ENCODE measurements at regions not wholly inside any gene's neighbourhood (a gene's known extent, or its start where the extent isn't known, plus 50 kb on each side); places are given as distances from the start of the nearest gene placed in this dataset.

- Histone ChIP-seq H3K27ac (ENCODE audit: low read length in 2 of 2) (no peak overlapping the region), H3K36me3 (replicated peaks in 1 of 2; ENCODE audit: control extremely low read depth in 1 of 2, control insufficient read depth in 1 of 2, extremely low read depth in 1 of 2, insufficient read depth in 2 of 2, low read length in 1 of 2) (no peaks in the 10 kb centered on the region), H4K20me1 (ENCODE audit: control insufficient read depth, insufficient read depth, low read length, poor library complexity, severe bottlenecking) (no peaks in the 10 kb centered on the region), H3K9me3 (ENCODE audit: control extremely low read depth in 1 of 3, control insufficient read depth in 2 of 3, insufficient read depth in 1 of 3, low read length in 2 of 3) (no peaks in the 10 kb centered on the region), H3K27me3 (replicated peaks in 1 of 4; ENCODE audit: control extremely low read depth in 1 of 4, control insufficient read depth in 3 of 4, insufficient read depth in 4 of 4, low read length in 3 of 4) (no peaks in the 10 kb centered on the region), H3K4me3 (ENCODE audit: control extremely low read depth in 1 of 5, extremely low read depth in 1 of 5, insufficient read depth in 1 of 5, low read depth in 2 of 5, low read length in 4 of 5) (no peak overlapping the region), H3K4me2 (replicated peaks; ENCODE audit: low read depth, low read length, poor library complexity, severe bottlenecking) (no peak overlapping the region), H3K4me1 (ENCODE audit: control insufficient read depth in 2 of 2, insufficient read depth in 2 of 2, low read length in 2 of 2) (no peaks in the 10 kb centered on the region), H3K9ac (ENCODE audit: low read length) (no peak overlapping the region), H2AFZ (ENCODE audit: insufficient read depth, low read depth, low read length, poor library complexity, severe bottlenecking) (no peak overlapping the region), H3K79me2 (ENCODE audit: control insufficient read depth, insufficient read depth, low read length) (no peaks in the 10 kb centered on the region)
- CTCF ChIA-PET = interaction anchor here (0.8 to 1.6 kb wide), 4 partner anchors 11 to 139 kb away, joined by 3 to 6 read pairs (median 3); no protein-coding TSS in a partner anchor
- intact Hi-C loops (cut with micrococcal nuclease) = no loop called here
- Mint-ChIP-seq H3K9me3 (ENCODE audit: insufficient read depth) (no peaks in the 10 kb centered on the region), H3K27me3 (no peaks in the 10 kb centered on the region), H3K27ac (no peak overlapping the region), H3K4me1 (peaks cover 3% of the 10 kb centered on the region), H3K4me3 (no peak overlapping the region)
- POLR2A ChIA-PET = no interaction called here
- no CpG with 5 or more reads among the region's 3 CpGs for WGBS (ENCODE audit: insufficient coverage)
- DNase-seq (no peak), ATAC-seq (ENCODE audit: low read depth) (no peak)
- no peak for TF ChIP-seq EZH2 (IDR thresholded peaks at IDR 0.05; ENCODE audit: borderline replicate concordance, insufficient read depth, low read depth, low read length, poor library complexity, severe bottlenecking)
- TF ChIP-seq CTCF (IDR thresholded peaks at IDR 0.05) = no peak
Observed at GRCh38 chr2:195521589-195521988, 135.4 kb upstream of the SLC39A10 start.

GRCh38 chr2:195520671-195521155, 136.3 kb upstream of the SLC39A10 start:
- ATAC-seq (ENCODE audit: low read depth) (no peak), DNase-seq (no peak)
- H3K4me3 ChIP-seq (ENCODE audit: control extremely low read depth in 1 of 5, extremely low read depth in 1 of 5, insufficient read depth in 1 of 5, low read depth in 2 of 5, low read length in 4 of 5) = no peak overlapping the region
- Mint-ChIP-seq H3K27me3 (no peaks in the 10 kb centered on the region), H3K9me3 (ENCODE audit: insufficient read depth) (no peaks in the 10 kb centered on the region), H3K4me1 (peaks cover 3% of the 10 kb centered on the region), H3K27ac (no peak overlapping the region), H3K4me3 (no peak overlapping the region)
- H3K4me1 ChIP-seq (ENCODE audit: control insufficient read depth in 2 of 2, insufficient read depth in 2 of 2, low read length in 2 of 2) = no peaks in the 10 kb centered on the region
- peaks cover 0 to 4% (median 0%) of the 10 kb centered on the region in 3 donors for H3K9me3 ChIP-seq (ENCODE audit: control extremely low read depth in 1 of 3, control insufficient read depth in 2 of 3, insufficient read depth in 1 of 3, low read length in 2 of 3)
- TF ChIP-seq CTCF (IDR thresholded peaks at IDR 0.05) (no peak), EZH2 (IDR thresholded peaks at IDR 0.05; ENCODE audit: borderline replicate concordance, insufficient read depth, low read depth, low read length, poor library complexity, severe bottlenecking) (no peak)
- H4K20me1 ChIP-seq (ENCODE audit: control insufficient read depth, insufficient read depth, low read length, poor library complexity, severe bottlenecking) = no peaks in the 10 kb centered on the region
- ChIA-PET POLR2A (no interaction called here), CTCF (interaction anchor here (0.7 to 1.4 kb wide), 5 partner anchors 16 to 140 kb away, joined by 3 to 6 read pairs (median 3); no protein-coding TSS in a partner anchor)
- no peaks in the 10 kb centered on the region for H3K36me3 ChIP-seq (replicated peaks in 1 of 2; ENCODE audit: control extremely low read depth in 1 of 2, control insufficient read depth in 1 of 2, extremely low read depth in 1 of 2, insufficient read depth in 2 of 2, low read length in 1 of 2)
- no peak overlapping the region for H3K27ac ChIP-seq (ENCODE audit: low read length in 2 of 2)
- no peaks in the 10 kb centered on the region for H3K27me3 ChIP-seq (replicated peaks in 1 of 4; ENCODE audit: control extremely low read depth in 1 of 4, control insufficient read depth in 3 of 4, insufficient read depth in 4 of 4, low read length in 3 of 4)
- H3K79me2 ChIP-seq (ENCODE audit: control insufficient read depth, insufficient read depth, low read length) = no peaks in the 10 kb centered on the region
- H3K9ac ChIP-seq (ENCODE audit: low read length) = no peak overlapping the region
- H3K4me2 ChIP-seq (replicated peaks; ENCODE audit: low read depth, low read length, poor library complexity, severe bottlenecking) = no peak overlapping the region
- no peak overlapping the region for H2AFZ ChIP-seq (ENCODE audit: insufficient read depth, low read depth, low read length, poor library complexity, severe bottlenecking)
- intact Hi-C loops (cut with micrococcal nuclease) = no loop called here
- 92% methylated on average over 5 of the region's 5 CpGs for WGBS (ENCODE audit: insufficient coverage)

Data from B cell (primary cell).